WI38 (cell line): ENCODE measurements at regions not wholly inside any gene's neighbourhood (a gene's known extent, or its start where the extent isn't known, plus 50 kb on each side); places are given as distances from the start of the nearest gene placed in this dataset.

Experiments
- H3K4me3 ChIP-seq: 2 replicates; pipeline ENCODE4 v1.5.1; 2011; ENCODE audit warnings: low read depth, mild to moderate bottlenecking, control low read depth, low read length
- CTCF ChIP-seq: IDR thresholded peaks from 2 replicates; pipeline ENCODE4 v1.5.1; 2012; ENCODE audit warnings: low read depth, mild to moderate bottlenecking, control low read depth, low read length

GRCh38 chr7:25543210-25543609 is 314.9 kb upstream of the NPVF start:
- H3K4me3 ChIP-seq = no peak overlapping the region
- TF ChIP-seq CTCF = no peak

GRCh38 chr7:25543798-25544197 is 315.5 kb upstream of the NPVF start:
- TF ChIP-seq CTCF = no peak
- no peak overlapping the region for H3K4me3 ChIP-seq

- TF ChIP-seq CTCF = no peak
- no peak overlapping the region for H3K4me3 ChIP-seq
Measured at GRCh38 chr7:25544254-25544653, 316.0 kb upstream of the NPVF start.

- TF ChIP-seq CTCF = no peak
- no peak overlapping the region for H3K4me3 ChIP-seq
Measured at GRCh38 chr7:25545124-25546008, 317.1 kb upstream of the NPVF start.

GRCh38 chr7:25546306-25546705 is 318.0 kb upstream of the NPVF start:
- no peak overlapping the region for H3K4me3 ChIP-seq
- no peak for TF ChIP-seq CTCF

GRCh38 chr7:25549271-25549921 is 321.1 kb upstream of the NPVF start:
- TF ChIP-seq CTCF = no peak
- H3K4me3 ChIP-seq = no peak overlapping the region

- no peak overlapping the region for H3K4me3 ChIP-seq
- no peak for TF ChIP-seq CTCF
Measured at GRCh38 chr7:25550149-25550548, 321.9 kb upstream of the NPVF start.
